Mucosa of descending colon (tissue), 3 donors: ENCODE measurements at regions not wholly inside any gene's neighbourhood (a gene's known extent, or its start where the extent isn't known, plus 50 kb on each side); places are given as distances from the start of the nearest gene placed in this dataset.
"Not testable (repeated sequence)": the region's sequence is repeated elsewhere in the genome, so short reads cannot be mapped to it uniquely, and the experiment has no call there.

ENCODE experiments used
- ATAC-seq: fragments of 200-7000 bp; cut with Tn5 transposase; one replicate; pipeline ENCODE4 v1.9.1; 2020; ENCODE audit warnings: mild to moderate bottlenecking, moderate library complexity
- DNase-seq, 3 donors: peaks; one replicate each; pipeline ENCODE4 v3.0.0-alpha.2; 2020
- H3K36me3 ChIP-seq: fragments of 200-600 bp; one replicate; pipeline ENCODE4 v1.8.0; 2021; ENCODE audit warnings: low read depth, mild to moderate bottlenecking
- H3K4me1 ChIP-seq: fragments of 200-600 bp; one replicate; pipeline ENCODE4 v1.8.0; 2021; ENCODE audit warnings: low read depth, mild to moderate bottlenecking
- H3K4me3 ChIP-seq: fragments of 200-600 bp; one replicate; pipeline ENCODE4 v1.8.0; 2021; ENCODE audit warnings: mild to moderate bottlenecking
- H3K9me3 ChIP-seq: fragments of 200-600 bp; one replicate; pipeline ENCODE4 v1.8.0; 2021; ENCODE audit warnings: mild to moderate bottlenecking
- CTCF ChIP-seq: fragments of 200-600 bp; IDR thresholded peaks from one replicate; pipeline ENCODE4 v1.8.0; 2022; ENCODE audit warnings: antibody characterized with exemption, mild to moderate bottlenecking
- intact Hi-C, 2 donors: fragments of 100-400 bp; cut with DNase I in 1 of 2; cut with micrococcal nuclease in 1 of 2; formaldehyde crosslinking; loops; one replicate each; pipeline versions ENCODE4 v1.11.0 to v1.11.1; 2022; cut with DNase I, micrococcal nuclease
- donor health status: DM: no; HTN: no; CAD: no; lungs with moderate emphysema.
- donor health status: DM: no; HTN: no; CAD: no.
- donor health status: DM: no; HTN: yes; CAD: no.

DNA sequence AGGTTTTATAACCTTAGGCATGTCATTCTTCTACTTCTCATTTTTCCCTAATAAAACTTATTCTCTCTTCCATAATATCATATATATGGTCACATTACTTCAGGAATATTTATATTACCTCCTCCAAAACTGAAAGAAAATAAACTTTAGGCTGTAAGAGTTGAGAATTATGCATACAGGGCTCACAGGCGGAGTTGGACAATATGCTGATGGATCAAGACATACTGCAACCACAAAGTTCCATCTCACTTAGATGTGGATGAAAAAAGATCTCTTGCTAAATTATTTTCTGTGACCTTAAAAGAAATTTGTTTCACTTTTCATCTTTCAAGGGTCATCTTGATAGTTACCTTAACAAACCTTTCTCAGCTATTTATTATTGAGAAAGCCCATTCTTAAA is 152.6 kb upstream of the PDE4B start:
- DNase-seq (no peak), ATAC-seq (no peak)
- no peak overlapping the region for H3K4me3 ChIP-seq
- H3K9me3 ChIP-seq, result no peaks in the 10 kb centered on the region
- H3K4me1 ChIP-seq, result no peaks in the 10 kb centered on the region
- H3K36me3 ChIP-seq, result no peaks in the 10 kb centered on the region
- no peak for TF ChIP-seq CTCF
- intact Hi-C loops, result no loop called here

DNA sequence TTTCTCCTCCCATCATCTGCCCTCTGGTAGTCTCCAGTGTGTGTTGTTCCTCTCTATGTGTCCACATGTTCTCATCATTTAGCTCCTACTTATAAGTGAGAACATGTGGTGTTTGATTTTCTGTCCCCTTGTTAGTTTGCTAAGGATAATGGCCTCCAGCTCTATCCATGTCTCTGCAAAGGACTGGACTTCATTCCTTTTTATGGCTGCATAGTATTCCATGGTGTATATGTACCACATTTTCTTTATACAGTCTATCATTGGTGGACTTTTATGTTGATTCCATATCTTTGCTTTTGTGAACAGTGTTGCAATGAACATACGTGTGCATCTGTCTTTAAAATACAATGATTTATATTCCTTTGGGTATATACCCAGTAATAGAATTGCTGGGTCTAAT is 143.5 kb upstream of the PDE4B start:
- DNase-seq, H3K4me1 ChIP-seq, ATAC-seq, H3K4me3 ChIP-seq, H3K9me3 ChIP-seq, H3K36me3 ChIP-seq, intact Hi-C loops: not testable (repeated sequence)

DNA sequence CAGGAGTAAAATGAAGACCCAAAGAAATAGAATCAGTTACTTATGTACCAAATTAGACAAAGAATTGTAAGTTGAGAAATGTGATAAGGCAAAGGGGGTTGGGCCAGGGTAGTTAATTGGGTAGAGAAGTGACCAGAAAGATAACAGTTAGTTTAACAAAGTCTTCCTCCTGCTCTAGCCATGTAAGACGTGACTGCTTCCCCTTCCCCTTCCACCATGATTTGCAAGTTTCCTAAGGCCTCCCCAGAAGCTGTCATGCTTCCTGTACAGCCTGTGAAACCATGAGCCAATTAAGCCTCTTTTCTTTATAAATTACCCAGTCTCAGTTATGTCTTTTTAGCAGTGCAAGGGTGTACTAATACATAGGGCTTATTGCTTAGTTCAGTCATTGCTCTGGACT is 142.0 kb upstream of the PDE4B start:
- no peak overlapping the region for H3K4me3 ChIP-seq
- no peak for ATAC-seq
- intact Hi-C loops, result no loop called here
- DNase-seq, result no peak
- H3K4me1 ChIP-seq, result no peaks in the 10 kb centered on the region
- H3K9me3 ChIP-seq, result peaks cover 3% of the 10 kb centered on the region
- no peaks in the 10 kb centered on the region for H3K36me3 ChIP-seq
- TF ChIP-seq CTCF, result no peak

DNA sequence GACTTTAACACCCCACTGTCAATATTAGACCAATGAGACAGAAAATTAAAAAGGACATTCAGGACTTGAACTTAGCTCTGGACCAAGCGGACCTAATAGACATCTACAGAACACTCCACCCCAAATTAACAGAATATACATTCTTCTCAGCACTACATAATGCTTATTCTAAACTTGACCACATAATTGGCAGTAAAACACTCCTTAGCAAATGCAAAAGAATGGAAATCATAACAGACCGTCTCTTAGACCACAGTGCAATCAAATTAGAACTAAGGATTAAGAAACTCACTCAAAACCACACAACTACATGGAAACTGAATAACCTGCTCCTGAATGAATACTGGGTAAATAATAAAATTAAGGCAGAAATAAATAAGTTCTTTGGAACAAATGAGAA is 138.2 kb upstream of the PDE4B start:
- H3K4me1 ChIP-seq, ATAC-seq, H3K9me3 ChIP-seq, intact Hi-C loops, H3K36me3 ChIP-seq, H3K4me3 ChIP-seq, DNase-seq: not testable (repeated sequence)

- H3K4me1 ChIP-seq, ATAC-seq, H3K36me3 ChIP-seq, H3K4me3 ChIP-seq, intact Hi-C loops, DNase-seq, H3K9me3 ChIP-seq: not testable (repeated sequence)
Measured at GRCh38 chr1:65657609-65658008, 135.1 kb upstream of the PDE4B start.

- no peaks in the 10 kb centered on the region for H3K9me3 ChIP-seq
- no peak overlapping the region for H3K4me3 ChIP-seq
- H3K36me3 ChIP-seq, result no peaks in the 10 kb centered on the region
- DNase-seq (no peak), ATAC-seq (no peak)
- TF ChIP-seq CTCF, result no peak
- no peaks in the 10 kb centered on the region for H3K4me1 ChIP-seq
- intact Hi-C loops, result no loop called here
Measured at GRCh38 chr1:65658122-65658521, 134.6 kb upstream of the PDE4B start.

GRCh38 chr1:65668368-65668767 is 124.3 kb upstream of the PDE4B start:
- Histone ChIP-seq H3K4me1 (no peaks in the 10 kb centered on the region), H3K4me3 (no peak overlapping the region), H3K9me3 (peaks cover 7% of the 10 kb centered on the region), H3K36me3 (no peaks in the 10 kb centered on the region)
- TF ChIP-seq CTCF, result no peak
- intact Hi-C loops, result no loop called here
- DNase-seq (no peak), ATAC-seq (no peak)
